IMR-90 (cell line): ENCODE measurements at regions not wholly inside any gene's neighbourhood (a gene's known extent, or its start where the extent isn't known, plus 50 kb on each side); places are given as distances from the start of the nearest gene placed in this dataset.

Experiments used
- ATAC-seq: fragments of 200-7000 bp; cut with Tn5 transposase; 2 replicates; pipeline ENCODE4 v1.9.1; 2020; ENCODE audit warnings: low read depth, mild to moderate bottlenecking, moderate library complexity
- BruUV-seq: library from RNA; stranded (reverse); fragments of 400-500 nt; replicated peaks from 2 replicates; lab custom pipeline; 2021; lab: Mats Ljungman, UMichigan
- CTCF ChIA-PET: fragments of 300-600 bp; formaldehyde crosslinking; extraction: SDS; loops from one replicate; lab custom pipeline; 2021; ENCODE audit warnings: antibody characterized with exemption; lab: Yijun Ruan, JAX
- POLR2A ChIA-PET: fragments of 300-600 bp; sonication (Branson Sonifier 250); formaldehyde crosslinking; loops from one replicate; lab custom pipeline; 2022; ENCODE audit warnings: antibody characterized with exemption; ENCODE audit not compliant: unreplicated experiment; lab: Charles Lee
- DNase-seq: peaks from one replicate; pipeline ENCODE4 v3.0.0; 2013
- H2AFZ ChIP-seq: replicated peaks from 2 replicates; pipeline ENCODE3; 2013; ENCODE audit warnings: low read length, mild to moderate bottlenecking; ENCODE audit not compliant: poor library complexity
- H2AK5ac ChIP-seq: 2 replicates; pipeline ENCODE4 v1.6.1; 2013; ENCODE audit warnings: low read depth, low read length, inconsistent platforms
- H2AK9ac ChIP-seq: replicated peaks from 2 replicates; pipeline ENCODE3; 2013; ENCODE audit warnings: mild to moderate bottlenecking, low read depth, low read length, moderate library complexity; ENCODE audit not compliant: poor library complexity
- H2BK120ac ChIP-seq: 2 replicates; pipeline ENCODE4 v1.6.1; 2013; ENCODE audit warnings: low read depth, low read length, inconsistent platforms
- H2BK15ac ChIP-seq: 3 replicates; pipeline ENCODE4 v1.6.1; 2013; ENCODE audit warnings: low read depth, low read length, inconsistent platforms
- H2BK20ac ChIP-seq: 2 replicates; pipeline ENCODE4 v1.6.1; 2013; ENCODE audit warnings: low read depth, mild to moderate bottlenecking, inconsistent platforms, low read length, moderate library complexity
- H2BK5ac ChIP-seq: 2 replicates; pipeline ENCODE4 v1.6.1; 2013; ENCODE audit warnings: mild to moderate bottlenecking, low read depth, low read length, inconsistent platforms; ENCODE audit not compliant: poor library complexity, severe bottlenecking
- H3K14ac ChIP-seq: replicated peaks from 2 replicates; pipeline ENCODE4 v1.6.1; 2013; ENCODE audit warnings: low read depth, low read length, inconsistent platforms
- H3K18ac ChIP-seq: 2 replicates; pipeline ENCODE4 v1.6.1; 2013; ENCODE audit warnings: low read depth, low read length, control low read depth
- H3K23ac ChIP-seq: 2 replicates; pipeline ENCODE4 v1.6.1; 2013; ENCODE audit warnings: low read depth, low read length, inconsistent platforms
- H3K27ac ChIP-seq: 2 replicates; pipeline ENCODE4 v1.5.1; 2013; ENCODE audit warnings: mild to moderate bottlenecking, control low read depth, low read length; ENCODE audit not compliant: insufficient read depth
- H3K27me3 ChIP-seq: 2 replicates; pipeline ENCODE4 v1.6.1; 2013; ENCODE audit warnings: low read length; ENCODE audit not compliant: control insufficient read depth, insufficient read depth
- H3K36me3 ChIP-seq: 2 replicates; pipeline ENCODE4 v1.6.1; 2013; ENCODE audit warnings: low read length, mixed read lengths; ENCODE audit not compliant: control insufficient read depth, insufficient read depth
- H3K4ac ChIP-seq: 2 replicates; pipeline ENCODE4 v1.6.1; 2013; ENCODE audit warnings: low read depth, low read length, inconsistent platforms
- H3K4me1 ChIP-seq: 2 replicates; pipeline ENCODE4 v1.6.1; 2013; ENCODE audit warnings: low read length, mixed read lengths; ENCODE audit not compliant: control insufficient read depth, insufficient read depth
- H3K4me2 ChIP-seq: 2 replicates; pipeline ENCODE4 v1.6.1; 2013; ENCODE audit warnings: low read depth, mild to moderate bottlenecking, control low read depth, low read length, moderate library complexity
- H3K4me3 ChIP-seq: 2 replicates; pipeline ENCODE4 v1.5.1; 2013; ENCODE audit warnings: low read depth, mild to moderate bottlenecking, control low read depth, low read length, moderate library complexity; ENCODE audit not compliant: insufficient read depth
- H3K56ac ChIP-seq: 2 replicates; pipeline ENCODE4 v1.6.1; 2013; ENCODE audit warnings: low read length, inconsistent platforms; ENCODE audit not compliant: insufficient read depth; ENCODE audit errors: extremely low read depth
- H3K79me1 ChIP-seq, 2 experiments: 2 replicates each; pipeline ENCODE4 v1.6.1; 2013; ENCODE audit warnings: low read length in 2 of 2, inconsistent platforms in 1 of 2, low read depth in 1 of 2
- H3K9ac ChIP-seq: 2 replicates; pipeline ENCODE4 v1.6.1; 2013; ENCODE audit warnings: low read depth, low read length, control low read depth
- H3K9me1 ChIP-seq: 2 replicates; pipeline ENCODE4 v1.6.1; 2013; ENCODE audit warnings: low read length, inconsistent platforms; ENCODE audit not compliant: insufficient read depth
- H3K9me3 ChIP-seq: 2 replicates; pipeline ENCODE4 v1.6.1; 2013; ENCODE audit warnings: low read length; ENCODE audit not compliant: control insufficient read depth, insufficient read depth
- H4K20me1 ChIP-seq: 2 replicates; pipeline ENCODE4 v1.6.1; 2013; ENCODE audit warnings: low read length, inconsistent platforms; ENCODE audit not compliant: insufficient read depth
- H4K5ac ChIP-seq: 2 replicates; pipeline ENCODE4 v1.6.1; 2013; ENCODE audit warnings: mild to moderate bottlenecking, low read depth, low read length, control low read depth
- H4K8ac ChIP-seq, 2 experiments: 2 replicates each; pipeline ENCODE4 v1.6.1; 2013; ENCODE audit warnings: low read depth in 2 of 2, low read length in 2 of 2, control low read depth in 1 of 2, inconsistent platforms in 1 of 2
- H4K91ac ChIP-seq: 2 replicates; pipeline ENCODE4 v1.6.1; 2013; ENCODE audit warnings: low read depth, low read length, inconsistent platforms; ENCODE audit not compliant: insufficient read depth
- CEBPB ChIP-seq: IDR thresholded peaks from 2 replicates; pipeline ENCODE4 v1.6.1; 2012; ENCODE audit warnings: low read depth, low read length, improper control_type of control experiment
- WGBS, 2 experiments: methylation state at CpG; one replicate each; pipeline versions ENCODE4 v1.1.5 to v1.1.7; 2013; ENCODE audit warnings: missing lambda C conversion rate in 2 of 2; ENCODE audit not compliant: insufficient read length in 1 of 2; ENCODE audit errors: extremely low coverage in 2 of 2; 5-methylcytosine and 5-hydroxymethylcytosine counted together
- dilution Hi-C: fragments of 300-500 bp; cut with HindIII; formaldehyde crosslinking; loops from one replicate; pipeline ENCODE4 v1.14.3; 2018; ENCODE audit warnings: low sequenced_read_pairs; ENCODE audit not compliant: unreplicated experiment
- in situ Hi-C: fragments of 300-500 bp; cut with MboI; formaldehyde crosslinking; loops from 3 replicates; pipeline ENCODE4 v1.14.3; 2019; ENCODE audit warnings: low sequenced_read_pairs, inconsistent platforms, mixed read lengths
- intact Hi-C: fragments of 100-400 bp; cut with micrococcal nuclease; formaldehyde crosslinking; loops from 2 replicates; pipeline ENCODE4 v1.10.0; 2022

DNA sequence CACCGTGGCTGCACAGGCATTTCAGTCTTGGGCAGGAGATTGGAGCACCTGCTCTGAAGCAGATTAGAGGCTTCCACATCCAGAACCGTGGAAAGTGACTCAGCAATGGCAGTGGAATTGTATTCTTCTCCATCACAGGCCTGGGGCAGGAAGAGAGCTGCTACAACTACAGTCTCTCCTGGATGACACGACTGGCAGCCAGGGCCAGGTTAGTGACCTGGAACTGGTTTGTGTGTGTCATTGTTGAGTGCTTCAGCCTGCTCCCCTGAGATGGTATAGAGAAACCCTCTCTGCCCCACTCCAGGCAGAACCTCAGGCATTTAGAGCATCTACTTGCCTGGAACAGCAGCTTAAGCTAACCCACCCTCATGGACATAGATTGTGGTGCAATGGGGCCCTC, 596.5 kb upstream of the INTU start:
- Histone ChIP-seq H2BK20ac (0 out of 2 replicates have a peak overlapping the region, but pooled peaks have one; percentile 12), H3K9me3 (no peaks in the 10 kb centered on the region), H3K23ac (no peak overlapping the region), H2AK5ac (no peak overlapping the region), H3K18ac (no peak overlapping the region), H3K4me2 (no peak overlapping the region), H2BK15ac (no peak overlapping the region), H4K8ac (no peak overlapping the region), H3K27me3 (no peaks in the 10 kb centered on the region), H4K20me1 (no peaks in the 10 kb centered on the region), H3K9me1 (no peaks in the 10 kb centered on the region), H2AK9ac (no peak overlapping the region), H3K4me1 (no peaks in the 10 kb centered on the region), H2BK120ac (no peak overlapping the region), H2AFZ (peak overlapping the region; percentile 19), H2BK5ac (no peak overlapping the region), H3K14ac (no peak overlapping the region), H3K27ac (no peak overlapping the region), H3K79me1 (no peaks in the 10 kb centered on the region), H4K91ac (no peak overlapping the region), H3K4ac (no peak overlapping the region), H3K36me3 (no peaks in the 10 kb centered on the region), H3K4me3 (no peak overlapping the region), H3K9ac (no peak overlapping the region), H4K5ac (no peak overlapping the region), H3K56ac (no peak overlapping the region)
- TF ChIP-seq CEBPB, result no peak
- dilution Hi-C loops, result no loop called here
- no TSS peak for BruUV-seq
- intact Hi-C loops, result no loop called here
- no peak for DNase-seq
- no peak for ATAC-seq
- ChIA-PET CTCF (no interaction called here), POLR2A (no interaction called here)
- WGBS, 2 experiments, result no CpG with 5 or more reads among the region's 3 CpGs
- in situ Hi-C loops, result no loop called here
